Keratinocyte (primary cell): ENCODE measurements at regions not wholly inside any gene's neighbourhood (a gene's known extent, or its start where the extent isn't known, plus 50 kb on each side); places are given as distances from the start of the nearest gene placed in this dataset.
A peak's percentile ranks its signal among the peaks of the same experiment; 100 is the strongest.

Experiments
- DNase-seq: peaks from one replicate; pipeline ENCODE4 v3.0.0-alpha.2; 2011; ENCODE audit warnings: low read depth, missing footprints, low spot score
- FAIRE-seq: peaks from 2 replicates; lab custom pipeline; 2011; peaks lifted over from hg19 to GRCh38; lab: Jason Lieb, UNC
- H2AFZ ChIP-seq: 2 replicates; pipeline ENCODE4 v1.6.0; 2012; ENCODE audit warnings: low read length, control low read depth, inconsistent platforms; ENCODE audit not compliant: control insufficient read depth
- H3K27ac ChIP-seq: 2 replicates; pipeline ENCODE4 v1.5.1; 2011; ENCODE audit warnings: low read length; ENCODE audit not compliant: control insufficient read depth, insufficient read depth
- H3K27me3 ChIP-seq: 3 replicates; pipeline ENCODE4 v1.6.0; 2011; ENCODE audit warnings: low read length; ENCODE audit not compliant: control insufficient read depth, insufficient read depth; ENCODE audit errors: extremely low read depth
- H3K36me3 ChIP-seq, 2 experiments: 2 replicates in 1 of 2; 3 replicates in 1 of 2; pipeline ENCODE4 v1.5.1; 2011; ENCODE audit warnings: low read length in 2 of 2, mild to moderate bottlenecking in 1 of 2; ENCODE audit not compliant: control insufficient read depth in 2 of 2, insufficient read depth in 2 of 2; ENCODE audit errors: extremely low read depth in 1 of 2
- H3K4me1 ChIP-seq: 3 replicates; pipeline ENCODE4 v1.5.1; 2011; ENCODE audit warnings: low read length; ENCODE audit not compliant: control insufficient read depth, insufficient read depth; ENCODE audit errors: extremely low read depth
- H3K4me2 ChIP-seq: 3 replicates; pipeline ENCODE4 v1.6.0; 2011; ENCODE audit warnings: low read depth, low read length; ENCODE audit not compliant: control insufficient read depth, insufficient read depth; ENCODE audit errors: extremely low read depth
- H3K4me3 ChIP-seq, 3 experiments: fragments of 200-600 bp in 1 of 3; sonication (generic) in 1 of 3; 2 replicates in 2 of 3; 3 replicates in 1 of 3; pipeline ENCODE4 v1.5.1; 2011 to 2016; ENCODE audit warnings: low read length in 3 of 3, mild to moderate bottlenecking in 3 of 3, control low read depth in 2 of 3, inconsistent platforms in 1 of 3, low read depth in 1 of 3, mixed read lengths in 1 of 3, mixed run types in 1 of 3, moderate library complexity in 1 of 3; ENCODE audit not compliant: control insufficient read depth in 2 of 3, insufficient read depth in 2 of 3; ENCODE audit errors: extremely low read depth in 1 of 3
- H3K79me2 ChIP-seq: 2 replicates; pipeline ENCODE4 v1.6.0; 2012; ENCODE audit warnings: low read length; ENCODE audit not compliant: control insufficient read depth, insufficient read depth
- H3K9ac ChIP-seq: 3 replicates; pipeline ENCODE4 v1.6.0; 2011; ENCODE audit warnings: low read length; ENCODE audit not compliant: control insufficient read depth, insufficient read depth; ENCODE audit errors: extremely low read depth
- H3K9me1 ChIP-seq: 3 replicates; pipeline ENCODE4 v1.6.0; 2011; ENCODE audit warnings: low read length; ENCODE audit not compliant: control insufficient read depth, insufficient read depth; ENCODE audit errors: extremely low read depth
- H3K9me3 ChIP-seq: 2 replicates; pipeline ENCODE4 v1.5.1; 2012; ENCODE audit warnings: low read depth, low read length; ENCODE audit not compliant: control insufficient read depth
- H4K20me1 ChIP-seq: 3 replicates; pipeline ENCODE4 v1.6.0; 2011; ENCODE audit warnings: low read length; ENCODE audit not compliant: control insufficient read depth, insufficient read depth; ENCODE audit errors: extremely low read depth
- CTCF ChIP-seq, 3 experiments: IDR thresholded peaks in 1 of 3; conservative IDR thresholded peaks in 1 of 3; optimal IDR thresholded peaks in 1 of 3; 2 replicates in 2 of 3; 3 replicates in 1 of 3; pipeline versions ENCODE3 to v1.5.1; 2011; ENCODE audit warnings: low read length in 3 of 3, mild to moderate bottlenecking in 3 of 3, moderate library complexity in 2 of 3, control low read depth in 1 of 3, inconsistent platforms in 1 of 3; ENCODE audit not compliant: insufficient read depth in 2 of 3; ENCODE audit errors: extremely low read depth in 1 of 3
- EZH2 ChIP-seq: IDR thresholded peaks from one replicate; pipeline ENCODE4 v1.6.1; 2012; ENCODE audit warnings: inconsistent platforms, mild to moderate bottlenecking, low read length, moderate library complexity
- dilution Hi-C: fragments of 300-500 bp; cut with MboI; formaldehyde crosslinking; loops from one replicate; pipeline ENCODE4 v1.7.0; 2020; ENCODE audit warnings: low sequenced_read_pairs; ENCODE audit not compliant: extremely low pct_ligation_motif_present

GRCh38 chr13:62357887-62358645 lies 942.4 kb upstream of the PCDH20 start:
- Histone ChIP-seq H3K4me1 (no peaks in the 10 kb centered on the region), H3K27me3 (no peaks in the 10 kb centered on the region), H3K9me1 (no peaks in the 10 kb centered on the region), H3K79me2 (no peaks in the 10 kb centered on the region), H2AFZ (no peak overlapping the region), H3K36me3 (no peaks in the 10 kb centered on the region), H3K27ac (no peak overlapping the region), H3K4me2 (no peak overlapping the region), H3K9me3 (no peaks in the 10 kb centered on the region), H3K4me3 (no peak overlapping the region), H4K20me1 (no peaks in the 10 kb centered on the region), H3K9ac (no peak overlapping the region)
- DNase-seq: no peak
- no peak for FAIRE-seq
- dilution Hi-C loops: no loop called here
- TF ChIP-seq EZH2 (no peak), CTCF (optimal IDR thresholded peaks at IDR 0.05 in 1 of 3, IDR thresholded peaks at IDR 0.05 in 1 of 3, conservative IDR thresholded peaks at IDR 0.05 in 1 of 3; ENCODE audit: extremely low read depth in 1 of 3, insufficient read depth in 2 of 3, low read length in 3 of 3) (peak in 2 of 3 experiments; percentile 26 to 31)

DNA sequence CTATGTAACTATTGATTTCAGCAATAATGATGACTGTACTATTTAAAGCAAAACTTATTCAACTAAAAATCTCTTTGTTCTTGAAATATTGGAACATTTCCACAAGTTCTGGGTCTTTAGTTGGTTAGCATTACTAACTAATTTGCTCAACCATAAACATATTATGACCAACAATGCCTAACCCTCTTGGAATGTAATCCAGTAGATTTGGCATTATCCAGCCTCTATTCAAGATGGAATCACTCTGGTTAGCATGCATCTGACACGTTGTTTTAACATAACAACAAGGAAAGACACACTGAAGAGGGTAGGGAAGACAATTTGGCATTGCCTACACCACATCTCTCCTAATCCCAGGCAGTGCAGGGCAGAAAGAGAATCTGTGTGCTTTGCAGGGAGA lies 941.3 kb upstream of the PCDH20 start:
- Histone ChIP-seq H3K9ac (no peak overlapping the region), H2AFZ (no peak overlapping the region), H3K4me3 (no peak overlapping the region), H3K4me1 (no peaks in the 10 kb centered on the region), H4K20me1 (no peaks in the 10 kb centered on the region), H3K27ac (no peak overlapping the region), H3K36me3 (no peaks in the 10 kb centered on the region), H3K79me2 (no peaks in the 10 kb centered on the region), H3K4me2 (no peak overlapping the region), H3K9me1 (no peaks in the 10 kb centered on the region), H3K9me3 (no peaks in the 10 kb centered on the region), H3K27me3 (no peaks in the 10 kb centered on the region)
- dilution Hi-C loops: no loop called here
- FAIRE-seq (no peak), DNase-seq (no peak)
- TF ChIP-seq EZH2 (no peak), CTCF (optimal IDR thresholded peaks at IDR 0.05 in 1 of 3, IDR thresholded peaks at IDR 0.05 in 1 of 3, conservative IDR thresholded peaks at IDR 0.05 in 1 of 3; ENCODE audit: extremely low read depth in 1 of 3, insufficient read depth in 2 of 3, low read length in 3 of 3) (no peak)
